Glomerular visceral epithelial cell (primary cell): ENCODE measurements at regions not wholly inside any gene's neighbourhood (a gene's known extent, or its start where the extent isn't known, plus 50 kb on each side); places are given as distances from the start of the nearest gene placed in this dataset.

Experiments
- DNase-seq: peaks from one replicate; pipeline ENCODE4 v3.0.0-alpha.2; 2016; ENCODE audit errors: extremely low spot score

DNA sequence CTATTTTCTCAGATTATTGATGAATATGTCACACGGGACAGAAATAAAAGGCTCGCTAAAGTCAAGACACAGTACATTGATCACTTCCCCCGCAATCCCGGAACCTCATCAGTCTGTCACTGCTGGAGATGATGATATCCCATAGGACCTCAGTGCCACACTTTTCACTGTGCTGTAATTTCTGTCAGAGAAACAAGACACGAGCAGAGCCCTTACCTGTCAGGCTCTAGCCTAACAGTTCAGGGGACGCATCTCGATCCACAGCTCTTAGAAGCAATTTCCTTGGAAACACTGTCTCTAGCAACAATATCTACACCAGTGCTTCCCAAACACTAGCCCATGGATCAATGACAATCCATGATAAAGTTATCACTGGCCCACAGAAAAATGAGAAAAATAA lies 140.0 kb downstream of the GRIN2B start:
- DNase-seq = no peak

DNA sequence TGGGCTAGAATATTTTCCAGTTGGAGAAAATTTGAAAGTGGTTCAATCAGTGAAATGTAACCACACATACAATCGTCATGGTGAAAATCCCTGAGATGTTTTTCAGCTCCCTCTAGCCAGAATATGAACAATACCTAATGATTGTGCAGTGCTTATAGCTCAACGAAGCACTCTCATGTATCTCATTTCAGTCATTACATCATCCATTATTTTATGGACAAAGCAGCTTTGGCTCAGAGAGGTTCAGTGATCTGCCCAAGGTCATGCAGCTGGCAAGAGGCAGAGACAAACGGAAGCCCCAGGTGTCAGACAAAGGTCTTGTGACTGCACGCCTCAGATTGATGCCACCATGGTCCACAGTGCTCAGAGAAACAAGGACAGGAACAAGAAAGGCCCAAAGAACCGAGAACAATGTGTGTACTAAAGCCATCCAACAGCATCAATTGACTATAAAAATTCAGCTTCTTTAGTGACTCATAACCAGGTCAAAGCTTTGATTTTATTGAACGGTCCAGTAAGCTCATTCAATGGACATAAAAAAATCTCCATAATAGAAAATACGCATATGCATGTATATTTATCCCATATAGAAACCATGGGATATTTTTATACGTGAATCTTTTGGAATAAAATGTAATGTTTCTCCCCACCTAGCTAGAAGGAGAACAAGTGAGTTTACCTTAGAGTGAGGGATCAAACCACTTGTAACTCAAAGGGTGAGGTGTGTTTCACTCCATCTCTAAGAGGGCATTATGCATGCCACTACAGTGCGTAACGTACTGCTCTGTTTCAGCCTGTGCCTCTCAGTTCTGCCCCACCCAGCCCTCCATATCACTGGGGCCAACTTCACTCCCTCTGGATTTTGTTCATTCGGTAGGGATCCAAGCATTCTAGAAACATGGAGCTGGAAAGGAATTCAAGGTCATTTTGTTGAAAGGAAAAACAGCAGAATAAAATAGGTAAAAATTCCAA lies 141.8 kb downstream of the GRIN2B start:
- no peak for DNase-seq

DNA sequence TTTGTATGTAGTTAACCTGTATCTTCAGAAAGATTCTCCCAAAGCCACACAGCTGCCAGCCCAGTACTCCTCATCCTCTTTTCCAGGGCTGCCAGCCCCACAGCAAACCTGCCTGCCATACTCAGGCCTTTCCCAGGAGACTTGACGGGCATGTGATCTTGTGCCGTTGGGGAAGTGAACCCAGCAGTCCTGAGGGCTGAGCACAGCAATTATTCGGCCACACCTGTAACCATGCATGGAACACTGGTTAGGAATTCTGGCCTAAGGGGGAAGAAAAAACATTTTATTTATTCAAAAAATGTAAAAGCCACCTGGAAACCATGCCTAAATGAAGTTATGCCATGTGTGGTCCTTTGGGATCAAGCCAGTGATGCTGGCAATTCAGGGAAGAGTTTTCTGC lies 145.3 kb downstream of the GRIN2B start:
- DNase-seq = no peak

DNA sequence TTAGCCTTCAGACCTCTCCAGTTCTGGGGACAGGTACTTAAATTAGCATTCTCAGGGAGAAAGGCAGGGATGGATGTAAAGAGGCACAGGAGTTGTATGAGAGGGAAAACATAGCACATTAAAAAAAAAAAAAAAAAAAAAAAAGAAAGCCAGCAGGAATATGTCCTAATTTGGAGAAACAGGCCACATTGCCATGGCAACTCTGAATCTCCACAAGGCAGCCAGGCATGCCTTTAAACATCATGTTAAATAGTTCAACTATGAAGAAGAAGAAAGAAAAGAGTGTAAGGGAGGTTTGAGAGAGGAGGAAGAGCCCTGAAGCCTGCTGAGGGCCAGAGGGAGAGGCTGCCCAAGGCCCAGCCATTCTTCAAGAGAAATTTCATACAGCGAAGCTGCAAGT lies 145.8 kb downstream of the GRIN2B start:
- DNase-seq = no peak

DNA sequence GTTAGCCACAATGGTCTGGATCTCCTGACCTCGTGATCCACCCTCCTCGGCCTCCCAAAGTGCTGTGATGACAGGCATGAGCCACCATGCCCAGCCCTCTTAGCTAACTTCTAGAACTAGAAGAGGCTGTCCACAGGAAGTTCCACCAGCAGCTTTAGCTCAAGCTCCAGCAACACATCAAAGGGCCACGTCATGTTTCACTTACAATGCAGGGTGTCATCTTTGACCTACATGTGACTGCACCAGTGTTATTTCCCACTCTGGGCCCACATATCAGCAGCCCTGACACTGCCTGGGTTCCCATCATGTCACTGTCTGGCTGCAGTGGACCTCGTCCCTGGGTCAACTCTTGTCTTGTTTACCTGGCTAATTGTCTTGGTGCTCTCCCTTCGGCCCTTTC lies 147.2 kb downstream of the GRIN2B start:
- no peak for DNase-seq

DNA sequence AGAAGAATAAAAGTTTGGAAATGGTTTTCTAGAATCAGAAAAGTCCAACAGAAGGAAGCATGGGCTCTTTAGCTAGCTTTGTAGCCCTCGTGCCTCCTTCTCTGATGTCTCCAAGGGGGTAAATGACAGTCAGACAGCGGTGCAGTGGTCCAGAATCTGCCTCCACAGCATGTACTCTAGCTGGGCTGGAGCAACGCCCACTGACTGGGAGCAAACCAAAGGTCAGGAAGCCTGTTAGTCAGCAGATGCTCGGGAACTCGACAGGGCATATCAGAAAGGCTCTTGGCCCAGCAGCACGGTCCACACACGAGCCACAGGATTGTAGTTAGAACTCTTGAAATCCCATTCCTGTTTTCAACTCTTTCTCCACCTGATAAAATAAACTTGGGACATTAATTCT lies 164.3 kb downstream of the GRIN2B start:
- no peak for DNase-seq

DNA sequence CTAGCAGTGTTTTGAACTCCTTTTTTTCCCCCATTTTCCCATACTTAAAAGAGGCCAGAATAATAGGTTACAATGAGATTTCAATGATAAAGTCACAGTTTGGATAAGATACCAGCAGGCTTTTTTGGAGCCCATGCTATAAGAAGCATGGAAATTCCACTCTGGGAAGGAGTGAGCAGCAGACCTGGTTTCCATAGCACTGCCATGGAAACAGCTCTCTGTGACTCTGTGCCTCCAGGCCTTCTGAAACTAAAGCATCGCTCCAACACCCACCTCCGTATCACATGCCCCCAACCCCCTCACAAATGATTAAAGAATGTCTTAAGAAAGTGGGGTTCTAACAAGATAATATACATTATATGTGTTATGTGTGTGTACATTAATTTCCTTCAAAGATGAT lies 165.0 kb downstream of the GRIN2B start:
- no peak for DNase-seq

DNA sequence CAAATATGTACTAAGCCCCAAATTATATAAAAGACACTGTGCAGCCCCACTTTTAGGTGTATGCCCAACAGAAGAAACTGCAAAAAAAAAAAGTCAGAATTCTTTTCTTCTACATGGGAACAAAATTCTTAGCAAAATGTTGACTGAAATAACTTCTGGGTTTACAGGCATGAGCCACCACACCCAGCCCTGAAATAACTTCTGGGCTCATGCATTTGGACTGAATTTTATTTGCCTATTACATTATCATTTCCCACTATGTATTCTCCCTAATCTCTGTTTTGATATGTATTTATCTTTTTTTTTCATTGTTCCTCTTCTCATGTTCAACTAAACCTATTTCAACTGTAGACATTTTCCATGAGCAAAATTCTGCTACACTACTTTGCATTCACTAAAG lies 169.2 kb downstream of the GRIN2B start:
- DNase-seq = no peak

DNA sequence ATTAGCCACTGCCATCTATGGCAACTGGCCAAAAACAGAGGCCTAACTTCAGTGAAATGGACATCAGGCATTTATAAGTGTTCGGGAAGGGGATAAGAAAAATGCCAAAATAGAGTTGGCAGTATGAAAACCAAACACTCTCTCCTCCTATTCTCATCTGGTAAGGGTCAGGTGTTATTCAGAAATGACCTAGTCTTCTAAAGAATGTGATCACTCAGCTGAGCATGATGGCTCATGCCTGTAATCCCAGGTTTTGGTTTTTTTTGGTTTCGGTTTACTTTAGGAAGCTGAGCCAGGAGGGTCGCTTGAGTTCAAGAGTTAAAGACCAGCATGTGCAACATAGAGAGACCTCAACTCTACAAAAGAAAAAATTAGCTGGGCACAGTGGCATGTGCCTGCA lies 170.3 kb downstream of the GRIN2B start:
- no peak for DNase-seq

DNA sequence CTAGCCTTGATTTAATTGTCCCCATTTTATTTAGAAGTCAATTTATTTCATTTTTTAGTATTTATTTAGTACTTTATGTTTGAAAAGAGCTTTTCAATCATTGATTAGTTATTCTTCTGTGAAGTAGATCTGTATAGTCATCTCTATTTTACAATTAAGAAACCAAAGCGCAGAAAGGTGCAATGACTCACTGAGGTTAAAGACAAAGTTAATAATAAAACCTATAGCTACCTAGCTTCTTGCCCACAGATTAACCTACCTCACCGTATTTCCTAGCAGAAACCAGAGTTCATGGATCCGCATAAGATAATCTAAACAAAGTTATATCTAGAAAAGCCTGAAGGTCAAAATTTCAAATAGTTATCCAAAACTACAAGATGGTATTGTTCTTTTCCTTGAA lies 176.4 kb downstream of the GRIN2B start:
- no peak for DNase-seq

DNA sequence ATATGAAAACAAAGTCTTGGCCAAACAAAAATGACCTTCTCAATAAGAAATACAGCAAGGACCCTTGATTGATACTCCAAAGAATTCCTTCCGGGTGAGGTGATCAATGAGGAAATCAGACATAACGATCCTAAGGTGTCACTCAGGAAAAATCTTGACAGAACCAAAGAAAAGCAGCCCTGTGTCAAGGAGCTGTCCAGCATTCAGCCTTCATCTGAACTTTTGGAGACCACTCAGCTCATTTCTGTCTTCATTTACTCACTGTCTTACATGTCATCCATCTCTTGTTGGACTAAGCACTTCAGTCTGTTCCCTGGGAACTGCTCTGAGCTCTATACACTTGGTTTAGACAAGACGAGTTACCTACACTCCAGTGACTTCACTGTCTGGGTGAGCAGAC lies 179.9 kb downstream of the GRIN2B start:
- DNase-seq = no peak

DNA sequence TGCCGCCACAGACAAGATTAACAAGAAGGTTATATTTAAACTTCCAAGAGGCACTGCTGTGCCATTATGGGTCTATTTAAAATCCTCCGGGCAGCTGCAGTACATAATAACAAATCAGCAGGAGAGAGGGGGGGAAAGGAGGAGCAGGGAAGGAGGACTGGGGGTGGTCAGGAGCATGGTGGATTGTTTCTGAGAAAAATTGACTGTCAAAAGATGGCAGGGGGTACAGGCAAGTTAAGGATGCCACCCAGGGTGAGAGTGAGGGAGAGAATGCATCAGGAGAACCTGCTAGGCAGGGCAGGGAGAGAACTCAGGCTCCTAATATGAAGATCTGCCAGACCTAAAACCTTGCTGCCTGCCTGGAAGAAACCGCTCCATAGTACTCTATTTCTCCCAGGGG lies 181.8 kb downstream of the GRIN2B start:
- no peak for DNase-seq

DNA sequence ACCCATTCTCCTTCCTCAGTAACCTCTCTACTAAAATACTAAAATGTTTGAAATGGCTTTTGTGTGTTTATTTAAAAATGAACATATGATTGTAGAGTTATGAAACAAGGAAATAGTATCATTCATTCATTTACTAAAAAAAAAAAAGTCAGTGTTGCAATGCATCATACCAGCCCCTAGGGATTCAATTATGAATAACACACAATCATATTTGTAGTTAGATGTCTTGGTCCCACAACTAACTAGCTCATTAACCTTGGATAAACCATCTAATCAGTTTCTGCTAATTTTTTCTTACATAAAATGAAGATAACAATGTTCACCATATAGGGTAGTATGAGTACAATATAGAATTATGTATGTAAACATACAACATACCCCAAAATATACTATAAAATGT lies 183.2 kb downstream of the GRIN2B start:
- no peak for DNase-seq

DNA sequence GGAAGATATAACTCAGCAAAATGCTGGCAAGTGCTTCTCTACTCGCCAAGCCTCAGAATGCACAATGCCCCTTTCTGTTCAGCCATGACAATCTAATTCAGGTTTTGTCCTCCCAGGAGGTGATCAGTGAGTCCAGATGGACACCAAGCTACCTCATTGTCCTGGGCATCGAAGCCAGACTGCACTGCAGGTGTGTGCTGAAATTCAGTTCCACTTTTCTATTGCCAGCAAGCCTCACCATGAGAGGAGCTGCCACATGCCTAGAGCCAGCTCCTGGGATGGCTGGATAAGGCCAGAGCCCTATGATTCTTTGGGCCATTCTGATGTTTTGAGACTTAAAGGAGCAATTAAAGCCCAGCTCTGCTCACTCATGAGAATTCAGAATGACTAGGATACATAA lies 186.7 kb downstream of the GRIN2B start:
- DNase-seq = no peak

DNA sequence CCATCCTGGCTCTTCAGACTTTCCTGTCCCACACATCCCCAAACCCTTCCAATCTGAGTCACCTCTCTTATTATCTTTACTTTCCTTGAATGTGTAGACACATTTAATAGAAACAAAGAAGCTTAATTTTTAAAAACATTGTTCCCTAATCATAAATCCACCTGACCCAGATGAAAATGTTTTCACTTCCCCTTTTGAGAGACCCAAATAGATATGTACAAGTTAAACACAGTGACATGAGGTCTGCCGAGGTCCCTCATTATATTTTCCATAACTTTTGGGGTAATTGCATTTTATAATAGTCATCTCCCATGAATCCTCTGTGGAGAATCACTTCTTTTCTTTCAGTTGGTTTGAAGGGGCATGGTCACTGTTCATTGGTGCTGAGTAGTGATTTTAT lies 191.1 kb downstream of the GRIN2B start:
- DNase-seq = no peak

DNA sequence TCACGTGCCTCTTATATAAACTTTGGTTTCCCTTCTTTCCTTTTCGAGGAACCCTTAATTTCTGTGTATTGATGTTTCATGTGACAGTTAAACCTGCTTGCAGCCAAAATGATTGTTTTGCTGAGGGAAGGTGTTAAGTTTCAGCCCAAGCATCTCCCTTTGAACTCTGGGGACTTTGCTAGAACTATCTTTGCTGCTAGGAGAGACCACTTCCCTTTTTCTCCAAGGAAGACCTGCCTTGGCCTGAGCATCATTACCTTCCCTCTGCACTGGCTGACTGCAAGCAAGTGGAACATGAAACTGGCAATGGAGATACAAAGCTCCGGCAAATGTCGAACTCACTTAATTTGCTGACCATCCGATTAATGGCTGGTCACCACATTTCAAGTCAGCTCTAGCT lies 192.8 kb downstream of the GRIN2B start:
- DNase-seq = no peak

DNA sequence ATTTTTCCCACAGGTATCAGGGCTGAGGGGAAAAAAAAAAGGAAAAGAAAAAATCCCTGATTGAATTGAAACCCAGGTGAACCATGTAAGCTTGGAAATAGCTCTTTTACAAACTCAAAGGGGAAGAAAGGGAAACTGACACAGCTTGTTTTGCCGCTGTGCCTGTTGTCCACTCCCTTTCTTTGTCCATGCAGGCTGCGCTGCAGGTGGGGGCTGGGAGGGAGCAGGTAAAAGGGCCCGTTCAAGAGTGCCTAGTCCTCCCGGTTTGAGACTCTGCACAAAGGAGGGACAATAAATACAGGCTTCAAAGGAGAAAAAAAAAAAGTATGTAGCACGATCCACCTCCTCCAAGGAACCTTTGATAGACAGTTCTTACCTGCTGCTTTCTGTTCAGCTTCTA lies 194.8 kb downstream of the GRIN2B start:
- DNase-seq = no peak

DNA sequence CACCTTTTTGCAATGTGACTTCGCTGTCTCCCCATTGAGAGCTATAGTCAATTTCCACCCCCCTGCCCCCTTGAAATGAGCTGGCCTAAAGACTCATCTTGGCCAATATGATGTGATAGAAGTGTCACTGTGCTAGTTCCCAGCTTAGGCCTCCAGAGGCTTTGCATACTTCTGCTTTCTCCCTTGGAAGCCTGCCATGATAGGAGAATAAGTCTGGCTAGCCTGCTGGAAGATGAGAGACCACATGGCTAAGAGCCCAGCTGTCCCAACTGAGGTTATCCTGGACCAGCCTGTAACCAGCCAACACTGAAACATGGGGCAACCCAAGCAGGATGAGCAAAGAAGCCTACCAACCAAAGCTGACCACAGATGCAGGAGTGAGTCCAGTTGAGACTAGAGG lies 196.9 kb downstream of the GRIN2B start:
- no peak for DNase-seq

DNA sequence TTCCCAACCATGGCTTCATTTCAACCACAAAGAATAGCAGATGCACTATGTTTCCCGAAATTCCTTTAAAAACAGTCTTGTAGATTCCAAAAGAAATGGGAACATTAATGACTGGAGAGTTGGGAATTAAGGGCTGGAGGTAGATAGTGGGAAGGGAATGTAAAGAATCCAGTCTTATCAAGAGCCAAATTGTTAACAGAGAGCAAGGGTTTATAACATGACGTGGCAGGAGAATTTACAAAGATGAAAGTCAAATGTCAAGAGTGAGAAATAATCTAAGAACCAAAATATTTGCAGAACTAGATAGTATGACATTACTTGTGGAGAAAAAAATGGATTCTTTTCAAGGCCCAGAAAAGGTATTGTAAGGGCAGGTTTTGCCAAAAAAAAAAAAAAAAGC lies 200.9 kb downstream of the GRIN2B start:
- DNase-seq = no peak

DNA sequence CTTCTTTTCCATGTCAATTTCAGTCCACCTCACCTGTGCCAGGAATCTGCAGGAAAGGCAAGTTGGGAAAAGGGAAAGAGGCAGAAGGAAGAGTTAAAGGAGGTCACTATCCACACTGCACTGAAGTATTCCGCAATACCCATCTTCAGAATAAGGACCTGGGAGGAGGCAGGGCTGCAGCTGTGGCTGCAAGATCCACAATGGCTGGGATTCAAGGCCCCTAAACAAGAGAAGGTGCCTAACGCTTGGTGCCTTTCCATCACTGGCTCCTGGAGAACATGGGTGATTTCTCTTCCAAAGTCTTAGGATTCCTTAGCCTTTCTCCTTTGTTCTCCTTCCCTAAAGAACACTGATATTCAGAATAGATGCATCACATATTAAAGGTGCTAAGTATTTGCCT lies 204.0 kb downstream of the GRIN2B start:
- DNase-seq = no peak

DNA sequence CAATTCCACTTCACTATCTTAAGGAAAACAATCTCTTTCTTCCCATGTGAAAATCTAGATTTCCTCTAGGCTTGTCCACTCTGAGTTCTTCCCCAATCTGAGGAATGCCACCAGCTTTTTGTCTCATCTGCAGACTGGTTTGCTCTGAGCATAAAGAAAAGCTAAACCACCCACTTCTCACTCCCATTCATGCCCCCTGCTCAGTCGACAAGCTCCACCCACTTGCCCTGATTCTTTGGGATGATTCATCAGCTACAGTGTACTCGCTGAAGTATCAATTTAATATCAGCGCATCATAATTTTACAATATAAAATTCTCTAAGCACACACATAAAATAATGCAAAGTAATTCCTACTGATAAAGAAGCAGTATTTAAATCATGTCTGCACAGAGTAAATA lies 209.1 kb downstream of the GRIN2B start:
- DNase-seq = no peak

DNA sequence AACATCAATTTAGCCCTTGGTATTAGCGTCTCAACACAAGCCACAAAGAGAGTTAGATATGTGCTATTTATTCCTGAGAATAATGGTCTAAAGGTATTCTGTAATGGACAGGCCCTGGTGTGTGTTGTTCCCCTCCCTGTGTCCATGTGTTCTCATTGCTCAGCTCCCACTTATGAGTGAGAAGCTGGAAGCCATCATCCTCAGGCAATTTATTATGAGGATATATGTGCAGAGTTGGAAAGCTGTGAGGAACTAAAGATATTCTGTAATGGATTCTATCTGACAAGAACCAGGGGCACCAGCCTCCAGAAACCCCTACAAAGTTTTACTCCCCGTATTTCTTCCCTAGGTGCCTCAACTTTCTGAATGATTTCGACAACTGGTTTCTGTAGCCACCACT lies 210.8 kb downstream of the GRIN2B start:
- no peak for DNase-seq

DNA sequence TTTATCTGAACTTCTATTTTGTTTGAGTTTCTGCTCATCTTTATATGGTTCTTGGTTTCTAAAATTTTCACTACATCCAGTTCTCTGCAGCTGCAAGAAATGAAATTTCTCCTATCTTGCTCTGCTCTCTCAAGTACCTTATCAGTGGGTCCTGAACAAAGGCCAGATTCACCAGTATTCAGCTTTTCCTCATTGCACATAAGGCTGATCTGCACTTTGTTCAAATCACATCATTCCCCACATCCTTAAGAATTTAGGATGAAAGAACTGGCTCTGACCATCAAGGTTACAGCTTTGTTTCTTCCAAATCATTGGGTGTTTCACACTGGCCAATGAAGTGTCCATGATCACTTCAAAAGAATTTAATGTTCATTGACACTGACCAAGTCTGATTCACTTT lies 211.4 kb downstream of the GRIN2B start:
- DNase-seq = no peak

DNA sequence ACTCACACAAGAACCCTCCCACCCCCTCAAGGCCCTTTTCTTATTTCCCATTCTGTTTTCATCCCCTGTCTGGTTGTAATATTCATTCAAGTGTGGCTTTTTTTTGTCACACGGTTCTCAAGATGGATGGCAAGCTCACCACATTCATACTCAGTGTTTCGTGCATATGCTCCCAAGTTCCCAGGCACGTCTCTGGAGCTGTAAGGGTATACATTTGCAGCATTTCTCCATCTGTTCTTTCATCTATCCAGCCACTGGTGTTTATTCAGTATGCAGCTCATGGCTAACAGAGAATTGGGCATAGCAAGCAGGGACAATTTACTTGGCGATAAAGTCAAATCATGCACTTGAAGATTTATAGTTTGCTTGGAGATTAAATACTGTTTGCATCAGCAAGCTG lies 212.1 kb downstream of the GRIN2B start:
- DNase-seq = no peak
